Astrocyte (in vitro differentiated cells and primary cell): ENCODE measurements at regions not wholly inside any gene's neighbourhood (a gene's known extent, or its start where the extent isn't known, plus 50 kb on each side); places are given as distances from the start of the nearest gene placed in this dataset.

ENCODE experiments used
- EZH2 ChIP-seq: IDR thresholded peaks from 2 replicates; pipeline ENCODE4 v1.6.1; 2012; ENCODE audit warnings: mild to moderate bottlenecking, low read length, inconsistent platforms; ENCODE audit not compliant: insufficient read depth
- TF ChIP-seq, protein P1 (sequence below): IDR thresholded peaks from 2 replicates; pipeline ENCODE4 v1.5.1; 2011; ENCODE audit warnings: low read depth, mild to moderate bottlenecking, inconsistent platforms, low read length, moderate library complexity; ENCODE audit not compliant: insufficient read depth

DNA sequence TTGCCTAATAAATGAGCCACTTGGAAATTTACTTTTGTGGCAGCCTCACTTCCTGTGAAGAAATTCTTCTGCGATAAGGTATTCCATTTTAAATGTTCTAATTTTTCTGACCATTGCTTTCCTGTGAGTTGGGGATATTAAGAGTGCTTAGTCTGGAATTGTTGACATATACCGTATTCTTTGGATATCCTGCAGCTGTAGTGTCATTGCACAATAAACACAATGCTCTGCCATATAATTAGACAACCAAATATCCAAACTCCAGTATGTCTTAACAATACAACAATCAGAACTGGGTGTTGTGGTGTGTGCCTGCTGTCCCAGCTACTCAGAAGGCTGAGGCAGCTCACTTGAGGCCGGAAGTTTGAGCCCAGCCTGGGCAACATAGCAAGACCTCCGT is 99.4 kb downstream of the LUZP4 start:
- TF ChIP-seq, protein P1, sequence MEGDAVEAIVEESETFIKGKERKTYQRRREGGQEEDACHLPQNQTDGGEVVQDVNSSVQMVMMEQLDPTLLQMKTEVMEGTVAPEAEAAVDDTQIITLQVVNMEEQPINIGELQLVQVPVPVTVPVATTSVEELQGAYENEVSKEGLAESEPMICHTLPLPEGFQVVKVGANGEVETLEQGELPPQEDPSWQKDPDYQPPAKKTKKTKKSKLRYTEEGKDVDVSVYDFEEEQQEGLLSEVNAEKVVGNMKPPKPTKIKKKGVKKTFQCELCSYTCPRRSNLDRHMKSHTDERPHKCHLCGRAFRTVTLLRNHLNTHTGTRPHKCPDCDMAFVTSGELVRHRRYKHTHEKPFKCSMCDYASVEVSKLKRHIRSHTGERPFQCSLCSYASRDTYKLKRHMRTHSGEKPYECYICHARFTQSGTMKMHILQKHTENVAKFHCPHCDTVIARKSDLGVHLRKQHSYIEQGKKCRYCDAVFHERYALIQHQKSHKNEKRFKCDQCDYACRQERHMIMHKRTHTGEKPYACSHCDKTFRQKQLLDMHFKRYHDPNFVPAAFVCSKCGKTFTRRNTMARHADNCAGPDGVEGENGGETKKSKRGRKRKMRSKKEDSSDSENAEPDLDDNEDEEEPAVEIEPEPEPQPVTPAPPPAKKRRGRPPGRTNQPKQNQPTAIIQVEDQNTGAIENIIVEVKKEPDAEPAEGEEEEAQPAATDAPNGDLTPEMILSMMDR, result no peak
- no peak for TF ChIP-seq EZH2
